Transverse colon (tissue), 4 donors: ENCODE measurements at regions not wholly inside any gene's neighbourhood (a gene's known extent, or its start where the extent isn't known, plus 50 kb on each side); places are given as distances from the start of the nearest gene placed in this dataset.

ENCODE experiments used
- CTCF ChIP-seq, 5 experiments: fragments of 200-600 bp in 3 of 5; fragments of 450-650 bp in 2 of 5; sonication (generic) in 3 of 5; IDR thresholded peaks; 1 replicate in 2 of 5; 2 replicates in 3 of 5; pipeline ENCODE4 v1.5.1; 2016 to 2017; ENCODE audit warnings: antibody characterized with exemption in 5 of 5, inconsistent platforms in 3 of 5, mild to moderate bottlenecking in 2 of 5, moderate library complexity in 1 of 5
- EP300 ChIP-seq: sonication (generic); formaldehyde crosslinking; IDR thresholded peaks from one replicate; pipeline ENCODE4 v1.6.1; 2017; ENCODE audit warnings: antibody characterized with exemption, low read depth
- POLR2A ChIP-seq: fragments of 450-650 bp; IDR thresholded peaks from one replicate; pipeline ENCODE4 v1.6.1; 2016; ENCODE audit warnings: antibody characterized with exemption, mild to moderate bottlenecking, moderate library complexity
- POLR2AphosphoS5 ChIP-seq, 3 donors: sonication (generic); formaldehyde crosslinking; IDR thresholded peaks; one replicate each; pipeline ENCODE4 v1.6.1; 2016; ENCODE audit warnings: antibody characterized with exemption in 3 of 3

GRCh38 chr9:118170032-118170955 is 466.1 kb downstream of the TLR4 start:
- TF ChIP-seq CTCF (IDR thresholded peaks at IDR 0.05): peak in 4 of 5 experiments; percentile 35 to 48 (median 44)
- no peak for TF ChIP-seq POLR2A
- no peak for TF ChIP-seq POLR2AphosphoS5 (IDR thresholded peaks at IDR 0.05)
- no peak for TF ChIP-seq EP300
